Medulla oblongata (tissue), 1 donor: ENCODE measurements at regions not wholly inside any gene's neighbourhood (a gene's known extent, or its start where the extent isn't known, plus 50 kb on each side); places are given as distances from the start of the nearest gene placed in this dataset.

Source experiments
- DNase-seq: peaks from one replicate; pipeline ENCODE4 v3.0.0-alpha.2; 2015; ENCODE audit errors: extremely low spot score

GRCh38 chr11:130775306-130776060, 140.8 kb downstream of the SNX19 start:
- no peak for DNase-seq

GRCh38 chr11:130776061-130776419, 140.2 kb downstream of the SNX19 start:
- no peak for DNase-seq

- DNase-seq, result no peak
Observed at GRCh38 chr11:130778026-130778425, 138.3 kb downstream of the SNX19 start.

- no peak for DNase-seq
Observed at GRCh38 chr11:130778705-130779104, 137.6 kb downstream of the SNX19 start.

GRCh38 chr11:130779267-130779666, 137.0 kb downstream of the SNX19 start:
- DNase-seq, result no peak

GRCh38 chr11:130779943-130780342, 136.3 kb downstream of the SNX19 start:
- no peak for DNase-seq

- no peak for DNase-seq
Observed at GRCh38 chr11:130780437-130780836, 135.8 kb downstream of the SNX19 start.

GRCh38 chr11:130781931-130782330, 134.3 kb downstream of the SNX19 start:
- DNase-seq, result no peak

- DNase-seq, result no peak
Observed at GRCh38 chr11:130782361-130783222, 133.7 kb downstream of the SNX19 start.

- no peak for DNase-seq
Observed at GRCh38 chr11:130783323-130783722, 133.0 kb downstream of the SNX19 start.

- DNase-seq, result no peak
Observed at GRCh38 chr11:130785380-130786116, 130.7 kb downstream of the SNX19 start.

GRCh38 chr11:130786586-130786985, 129.7 kb downstream of the SNX19 start:
- no peak for DNase-seq

- no peak for DNase-seq
Observed at GRCh38 chr11:130787092-130787616, 129.1 kb downstream of the SNX19 start.

- no peak for DNase-seq
Observed at GRCh38 chr11:130787973-130788570, 128.2 kb downstream of the SNX19 start.

- DNase-seq, result no peak
Observed at GRCh38 chr11:130789056-130789640, 127.1 kb downstream of the SNX19 start.

- DNase-seq, result no peak
Observed at GRCh38 chr11:130790689-130791088, 125.6 kb downstream of the SNX19 start.

GRCh38 chr11:130792772-130793171, 123.5 kb downstream of the SNX19 start:
- no peak for DNase-seq

GRCh38 chr11:130796828-130797227, 119.5 kb downstream of the SNX19 start:
- no peak for DNase-seq

- DNase-seq, result no peak
Observed at GRCh38 chr11:130798280-130798679, 118.0 kb downstream of the SNX19 start.

- DNase-seq, result no peak
Observed at GRCh38 chr11:130798801-130799200, 117.5 kb downstream of the SNX19 start.
